DOHH2 (cell line): ENCODE measurements at regions not wholly inside any gene's neighbourhood (a gene's known extent, or its start where the extent isn't known, plus 50 kb on each side); places are given as distances from the start of the nearest gene placed in this dataset.

Source experiments
- EZH2phosphoT487 ChIP-seq: fragments of 200-600 bp; sonication (generic); IDR thresholded peaks from 2 replicates; pipeline ENCODE4 v1.6.1; 2017; ENCODE audit warnings: borderline replicate concordance, mild to moderate bottlenecking, antibody characterized with exemption, low read length, moderate library complexity, mixed read lengths
- TF ChIP-seq, protein P1 (sequence below): fragments of 200-600 bp; sonication (generic); IDR thresholded peaks from one replicate; pipeline ENCODE4 v1.5.1; 2014; ENCODE audit warnings: antibody characterized with exemption, mild to moderate bottlenecking, low read depth, low read length; ENCODE audit not compliant: poor library complexity, severe bottlenecking

DNA sequence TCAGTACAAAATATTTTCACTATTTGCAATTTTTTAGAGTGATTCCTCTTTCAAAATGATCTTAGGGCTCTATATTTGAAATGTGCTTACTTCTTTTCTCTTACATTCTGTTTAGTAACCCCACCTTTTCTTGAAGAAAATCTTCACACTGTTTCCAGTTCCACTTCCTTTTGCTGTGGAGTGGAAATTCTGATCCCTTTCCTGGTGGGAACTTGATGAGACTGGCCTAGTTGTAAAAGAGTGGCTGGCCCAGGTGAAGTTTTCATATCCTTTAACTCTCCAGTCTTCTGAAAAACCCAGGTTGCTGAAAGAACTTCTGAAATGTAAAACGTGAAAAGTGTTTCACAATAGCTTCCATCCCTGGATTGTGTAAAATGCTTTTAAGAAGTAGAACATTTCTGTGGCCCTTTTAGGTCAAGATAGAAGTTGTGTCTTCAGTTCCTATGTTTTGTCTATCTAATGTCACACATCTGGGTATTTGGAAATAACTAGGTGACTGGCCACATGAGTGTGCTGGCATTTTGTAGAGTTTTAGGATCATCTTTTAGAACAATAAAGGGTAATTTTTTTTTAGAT lies 84.8 kb upstream of the LRIG1 start:
- TF ChIP-seq, protein P1, sequence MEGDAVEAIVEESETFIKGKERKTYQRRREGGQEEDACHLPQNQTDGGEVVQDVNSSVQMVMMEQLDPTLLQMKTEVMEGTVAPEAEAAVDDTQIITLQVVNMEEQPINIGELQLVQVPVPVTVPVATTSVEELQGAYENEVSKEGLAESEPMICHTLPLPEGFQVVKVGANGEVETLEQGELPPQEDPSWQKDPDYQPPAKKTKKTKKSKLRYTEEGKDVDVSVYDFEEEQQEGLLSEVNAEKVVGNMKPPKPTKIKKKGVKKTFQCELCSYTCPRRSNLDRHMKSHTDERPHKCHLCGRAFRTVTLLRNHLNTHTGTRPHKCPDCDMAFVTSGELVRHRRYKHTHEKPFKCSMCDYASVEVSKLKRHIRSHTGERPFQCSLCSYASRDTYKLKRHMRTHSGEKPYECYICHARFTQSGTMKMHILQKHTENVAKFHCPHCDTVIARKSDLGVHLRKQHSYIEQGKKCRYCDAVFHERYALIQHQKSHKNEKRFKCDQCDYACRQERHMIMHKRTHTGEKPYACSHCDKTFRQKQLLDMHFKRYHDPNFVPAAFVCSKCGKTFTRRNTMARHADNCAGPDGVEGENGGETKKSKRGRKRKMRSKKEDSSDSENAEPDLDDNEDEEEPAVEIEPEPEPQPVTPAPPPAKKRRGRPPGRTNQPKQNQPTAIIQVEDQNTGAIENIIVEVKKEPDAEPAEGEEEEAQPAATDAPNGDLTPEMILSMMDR, result no peak
- no peak for TF ChIP-seq EZH2phosphoT487
